GM19372 (cell line): ENCODE measurements at regions not wholly inside any gene's neighbourhood (a gene's known extent, or its start where the extent isn't known, plus 50 kb on each side); places are given as distances from the start of the nearest gene placed in this dataset.

Experiments used
- ATAC-seq: cut with Tn5 transposase; IDR thresholded peaks from one replicate; pipeline ENCODE4 v1.9.1; 2021; ENCODE audit warnings: mild to moderate bottlenecking, low read depth, moderate library complexity; ENCODE audit not compliant: unreplicated experiment

DNA sequence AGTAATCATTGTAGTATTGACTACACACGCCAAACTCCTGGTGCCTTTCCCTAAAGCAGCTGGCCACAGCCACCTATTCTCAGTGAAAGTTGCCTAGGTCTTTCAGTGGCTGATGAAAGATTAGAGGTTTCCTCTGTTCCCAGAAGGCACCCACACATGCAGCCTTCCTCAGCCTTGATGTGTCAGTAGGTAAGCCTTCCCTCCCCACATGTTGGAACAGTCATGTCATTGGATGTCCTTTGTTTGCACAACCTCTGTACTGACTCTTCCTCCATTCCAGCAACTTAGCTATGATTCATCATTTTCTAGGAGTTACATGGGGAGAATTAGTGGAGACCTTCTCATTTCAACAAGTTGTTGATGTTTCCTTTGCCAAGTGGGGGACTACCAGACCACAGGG lies 630.8 kb upstream of the SLC39A10 start:
- no peak for ATAC-seq

DNA sequence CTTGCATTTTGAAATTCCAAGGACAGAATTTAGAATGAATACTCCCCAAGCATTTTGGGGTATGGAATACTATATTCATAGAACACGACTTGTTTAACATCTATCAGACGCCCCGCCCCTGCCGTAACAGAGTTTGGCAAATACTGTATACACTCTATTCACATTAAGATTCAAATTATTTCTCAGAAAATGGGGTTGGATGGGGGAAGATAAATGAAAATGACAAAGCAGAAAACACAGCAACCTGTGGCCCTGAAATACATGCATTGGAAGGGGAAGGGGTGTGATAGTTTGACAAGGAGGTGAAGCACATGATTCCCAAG lies 634.6 kb upstream of the SLC39A10 start:
- ATAC-seq, result no peak

DNA sequence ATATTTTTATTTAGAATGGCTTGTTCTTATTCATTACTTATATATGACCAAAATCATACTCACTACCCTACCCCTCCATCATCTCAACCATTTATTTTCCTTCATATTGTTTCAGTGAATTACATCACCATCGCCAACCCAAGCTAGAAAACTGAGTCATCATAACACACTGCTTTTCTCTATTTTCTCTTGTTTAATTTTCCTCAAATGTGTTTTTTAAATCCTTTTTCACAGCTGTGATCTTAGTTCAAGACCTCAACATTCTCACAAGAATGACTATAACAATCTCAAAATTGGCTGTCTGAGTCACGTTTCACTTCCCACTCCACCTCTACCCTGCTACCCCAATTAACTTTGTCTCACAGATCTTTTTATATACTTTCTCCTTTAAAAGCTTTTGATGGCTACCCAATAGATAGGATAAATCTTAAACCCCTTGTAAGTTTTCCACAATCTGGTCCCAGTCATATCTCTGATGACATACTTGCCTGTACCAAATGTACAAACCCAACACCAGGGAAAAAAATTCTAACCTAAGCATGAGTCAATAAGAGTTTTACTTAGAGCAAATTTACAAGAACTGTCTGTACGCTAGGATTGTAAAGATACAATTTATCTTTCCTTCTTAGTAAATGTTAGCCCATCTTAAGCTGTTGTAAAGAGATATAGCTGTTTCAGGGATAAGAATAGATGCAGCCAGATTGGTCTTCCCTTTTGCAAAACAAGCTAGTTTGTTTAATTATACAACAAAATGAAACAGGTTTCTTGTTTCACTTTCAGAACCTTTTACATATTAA lies 635.1 kb upstream of the SLC39A10 start:
- peak; percentile 77 for ATAC-seq

DNA sequence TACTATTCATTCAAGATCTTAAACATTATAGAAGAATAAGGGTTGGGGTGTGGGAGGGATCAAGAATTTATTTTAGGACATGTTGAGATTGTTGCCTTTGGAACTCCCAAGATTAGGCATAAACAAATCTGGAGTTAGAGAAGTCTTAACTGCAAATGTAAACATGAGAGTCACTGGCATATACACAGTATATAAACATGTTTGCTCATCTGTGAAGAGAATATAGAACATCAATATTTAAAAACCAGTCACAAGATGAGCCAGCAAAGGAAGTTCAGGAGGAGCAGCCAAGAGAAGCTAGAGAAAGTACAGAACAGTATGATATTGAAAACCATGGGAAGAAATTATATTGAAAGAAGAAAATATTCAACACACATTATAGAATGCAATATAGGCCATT lies 638.6 kb upstream of the SLC39A10 start:
- ATAC-seq, result no peak

DNA sequence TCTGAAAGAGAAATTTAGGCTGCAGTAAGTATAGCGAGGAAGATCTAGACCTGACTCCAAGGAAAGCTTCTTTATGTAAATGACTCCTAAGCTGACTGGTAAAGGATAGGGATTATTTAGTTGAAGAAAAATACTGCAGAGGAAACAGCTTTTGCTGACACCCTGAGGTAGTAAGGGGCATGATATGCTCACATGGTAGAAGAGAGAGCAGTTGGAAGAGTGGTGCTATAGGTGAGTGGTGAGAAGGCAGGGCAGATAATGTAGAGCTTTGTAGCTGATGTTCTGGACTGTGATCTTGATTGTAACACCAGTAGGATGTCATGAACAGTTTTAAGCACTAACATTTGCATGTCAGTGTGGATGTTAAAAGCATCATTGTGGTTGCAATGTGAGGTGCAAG lies 639.1 kb upstream of the SLC39A10 start:
- ATAC-seq, result no peak

DNA sequence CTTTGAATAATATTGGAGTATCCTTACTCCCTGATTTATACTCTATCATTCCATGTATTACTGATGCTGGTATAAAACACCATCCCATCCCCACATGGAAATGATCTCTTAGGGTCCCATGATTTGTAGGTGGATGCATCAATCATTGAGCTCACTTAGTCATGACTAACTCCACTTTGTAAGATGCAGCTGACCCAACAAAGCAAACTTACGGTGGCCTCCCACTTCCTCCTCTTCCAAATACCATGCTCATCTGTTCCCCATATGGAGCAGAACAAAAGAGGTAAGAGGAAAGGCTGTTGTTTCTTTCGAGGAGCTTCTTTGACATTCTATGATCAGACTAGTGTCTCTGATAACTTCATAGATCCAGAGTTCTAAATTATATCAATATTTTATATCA lies 640.2 kb upstream of the SLC39A10 start:
- ATAC-seq, result no peak

DNA sequence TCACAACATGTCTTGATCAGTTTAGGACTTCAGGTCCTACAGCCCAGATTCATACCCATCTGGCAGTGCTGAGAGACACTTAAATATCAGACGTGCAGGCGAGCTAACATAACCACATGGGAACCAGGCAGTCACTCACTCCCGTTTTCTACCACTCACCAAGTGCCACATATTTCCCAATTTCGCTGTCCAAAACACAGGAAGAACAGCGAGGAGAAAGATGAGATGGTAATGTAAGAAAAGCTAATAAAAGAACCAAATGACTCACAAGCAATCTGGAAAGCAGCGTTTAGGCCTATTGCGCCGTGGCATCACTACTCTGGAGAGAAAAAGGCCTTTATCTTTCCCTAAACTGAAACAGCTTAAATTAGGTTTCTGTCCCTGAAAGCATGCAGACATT lies 647.8 kb upstream of the SLC39A10 start:
- no peak for ATAC-seq

DNA sequence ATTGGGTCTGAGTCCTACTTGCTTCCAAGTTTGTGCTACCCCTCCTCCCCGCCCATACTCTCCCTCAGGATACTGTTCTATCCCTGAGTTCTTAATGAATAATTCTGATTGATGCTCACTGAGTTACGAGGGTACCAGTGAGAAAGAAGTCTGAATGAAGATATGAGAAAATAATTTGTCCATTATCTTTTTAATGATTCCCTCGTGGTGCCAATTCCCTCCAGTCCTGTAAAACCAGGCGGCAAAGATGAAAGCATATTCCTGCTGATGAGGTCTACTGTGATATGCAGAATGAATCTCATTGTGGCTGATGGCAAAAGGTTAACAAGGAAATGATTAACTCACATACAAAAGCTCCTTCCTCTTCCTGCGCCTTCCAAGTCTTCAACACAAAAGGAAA lies 650.2 kb upstream of the SLC39A10 start:
- ATAC-seq, result no peak

DNA sequence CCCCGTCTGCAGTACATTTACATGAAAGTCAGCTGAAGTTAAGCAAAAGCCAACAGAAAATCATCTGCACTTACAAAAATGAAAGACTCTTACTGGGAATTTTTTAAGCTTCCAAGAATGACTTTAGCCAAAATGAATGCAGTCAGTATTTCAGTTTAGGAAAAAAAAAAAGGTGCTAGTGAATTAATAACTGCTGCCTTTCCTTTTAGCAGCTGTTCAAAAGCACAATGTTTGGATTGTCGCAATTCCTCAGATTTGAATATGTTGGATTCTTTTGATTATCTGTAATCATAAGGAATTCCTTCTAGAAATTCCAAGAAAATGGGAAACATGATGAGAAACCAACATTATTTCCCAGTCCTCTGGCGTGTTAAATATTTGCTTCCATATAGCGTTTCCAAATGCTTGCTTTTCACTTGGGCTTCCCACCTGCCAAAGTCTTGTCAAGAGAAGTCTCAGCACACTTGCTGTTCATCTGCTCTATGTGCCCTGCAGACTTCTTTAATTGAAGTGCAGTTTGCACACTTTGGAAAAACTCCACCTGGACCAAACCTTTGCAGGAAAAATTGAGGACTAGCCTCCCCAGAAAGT lies 653.0 kb upstream of the SLC39A10 start:
- ATAC-seq, result no peak

DNA sequence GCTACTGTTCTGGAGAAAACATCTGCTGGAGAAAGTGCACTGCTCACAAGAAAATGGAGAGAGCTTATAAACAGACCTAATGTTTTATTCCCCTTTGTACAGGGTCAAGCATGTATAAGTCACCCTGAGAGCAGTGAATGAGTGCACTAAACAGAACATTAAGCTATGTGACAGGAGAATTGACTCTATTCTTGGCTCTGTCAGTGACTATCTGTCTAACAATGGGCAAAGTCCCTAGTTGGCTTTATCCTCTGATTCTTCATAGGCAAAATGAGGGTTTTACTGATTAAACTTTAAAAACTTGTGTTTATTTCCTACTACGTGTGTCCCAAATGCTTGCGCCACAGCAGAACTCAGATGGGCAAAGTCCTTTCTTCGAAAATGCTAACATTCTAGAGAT lies 655.1 kb upstream of the SLC39A10 start:
- ATAC-seq, result no peak

DNA sequence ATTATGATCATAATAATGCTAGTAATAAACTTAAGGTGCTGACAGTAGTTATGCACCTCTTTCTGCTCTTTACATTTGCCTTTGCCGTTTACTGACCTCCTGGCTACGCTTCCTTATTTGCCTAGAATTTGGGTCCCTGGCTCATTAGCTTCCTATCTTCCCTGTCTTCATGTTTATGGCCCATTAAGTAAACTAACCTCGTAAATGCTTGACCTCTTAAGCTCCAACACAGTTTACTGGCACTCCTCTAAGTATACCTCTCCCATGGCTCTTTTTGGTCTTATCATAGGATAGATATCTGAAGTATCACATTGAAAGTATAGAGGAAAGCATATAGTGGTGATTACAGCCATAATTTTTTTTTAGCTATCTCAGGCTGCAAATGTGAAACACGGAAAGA lies 657.3 kb upstream of the SLC39A10 start:
- no peak for ATAC-seq

DNA sequence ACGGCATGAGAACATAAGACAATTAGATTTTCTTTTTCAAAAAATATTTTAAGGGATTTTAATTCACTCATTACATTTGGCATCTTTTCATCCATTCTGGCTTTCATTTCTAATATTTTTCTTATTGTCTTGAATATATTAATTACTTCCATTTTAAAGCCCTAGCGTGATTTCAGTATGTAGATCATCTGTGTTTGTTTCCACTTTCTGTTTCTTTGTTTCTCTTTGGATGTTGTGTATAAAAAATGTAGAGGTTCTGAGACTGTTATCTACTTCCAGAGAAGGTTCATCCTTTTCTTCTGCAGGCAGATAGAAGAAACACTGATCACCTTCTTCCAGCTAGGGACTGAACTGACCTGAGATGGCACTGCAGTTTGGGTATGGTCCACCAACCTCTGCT lies 664.4 kb upstream of the SLC39A10 start:
- ATAC-seq, result no peak

DNA sequence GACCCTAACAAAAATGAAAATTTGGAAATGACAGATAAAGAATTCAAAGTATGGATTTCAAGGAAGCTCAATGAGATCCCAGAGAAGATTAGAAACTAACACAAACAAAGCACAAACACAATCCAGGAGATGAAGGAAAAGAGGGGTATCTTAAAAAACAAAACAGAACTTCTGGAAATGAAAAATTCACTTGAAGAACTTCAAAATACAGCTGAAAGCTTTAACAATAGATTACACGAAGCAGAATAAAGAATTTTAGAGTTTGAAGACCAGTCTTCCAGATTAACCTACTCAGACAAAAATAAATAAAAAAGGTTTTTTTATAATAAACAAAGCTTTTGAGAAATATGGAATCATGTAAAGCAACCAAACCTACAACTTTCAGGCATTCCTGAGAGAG lies 671.8 kb upstream of the SLC39A10 start:
- no peak for ATAC-seq

DNA sequence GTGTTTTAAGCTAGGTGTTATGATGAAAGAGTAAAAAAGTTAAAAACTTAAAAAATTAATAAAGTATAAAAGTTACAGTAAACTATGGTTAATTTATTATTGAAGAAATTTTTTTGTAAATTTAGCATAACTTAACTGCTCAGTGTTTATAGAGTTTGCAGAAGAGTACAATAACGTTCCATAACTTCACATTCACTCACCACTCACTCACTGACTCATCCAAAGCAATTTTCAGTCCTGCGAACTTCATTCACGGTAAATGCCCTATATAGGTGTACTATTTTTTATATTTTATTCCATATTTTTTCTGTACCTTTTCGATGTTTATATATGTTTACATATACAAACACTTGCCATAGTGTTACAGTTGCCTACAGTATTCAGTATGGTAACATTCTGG lies 694.8 kb upstream of the SLC39A10 start:
- ATAC-seq, result no peak

DNA sequence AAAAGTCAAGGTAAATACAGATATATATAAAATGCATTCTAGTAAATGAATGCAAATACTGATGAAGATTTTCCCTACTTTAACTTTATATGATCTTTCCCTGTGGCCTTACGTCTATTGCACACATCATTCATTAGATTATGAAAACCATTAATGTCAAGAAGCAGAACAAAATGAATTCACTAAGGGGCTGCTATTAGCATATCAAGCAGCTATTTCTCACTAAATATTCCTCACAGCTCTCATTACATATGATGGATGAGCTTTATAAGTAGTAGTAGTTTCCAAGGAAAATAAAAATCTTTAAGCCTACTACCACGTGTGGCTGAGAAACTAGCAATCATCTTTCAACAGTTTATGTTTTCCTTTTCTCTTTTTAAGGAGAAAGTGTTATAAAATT lies 702.8 kb upstream of the SLC39A10 start:
- no peak for ATAC-seq

DNA sequence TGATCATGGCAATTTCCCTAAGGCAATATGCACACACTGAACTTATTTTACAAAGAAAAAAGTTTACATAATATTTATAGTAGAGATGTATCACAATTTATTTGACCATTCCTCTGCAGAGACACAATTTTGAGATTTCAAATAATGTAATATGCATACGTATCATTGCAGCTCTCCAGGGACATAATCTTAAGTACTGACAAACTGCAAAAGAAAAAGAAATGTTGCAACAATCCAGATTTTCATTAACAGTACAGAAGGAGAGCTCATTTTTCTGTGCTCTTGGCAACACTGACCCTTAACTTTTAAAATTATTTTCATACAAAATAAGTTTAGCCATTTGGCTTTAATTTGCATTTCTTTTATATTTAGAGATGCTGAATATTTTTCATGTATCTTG lies 710.2 kb upstream of the SLC39A10 start:
- ATAC-seq, result no peak

DNA sequence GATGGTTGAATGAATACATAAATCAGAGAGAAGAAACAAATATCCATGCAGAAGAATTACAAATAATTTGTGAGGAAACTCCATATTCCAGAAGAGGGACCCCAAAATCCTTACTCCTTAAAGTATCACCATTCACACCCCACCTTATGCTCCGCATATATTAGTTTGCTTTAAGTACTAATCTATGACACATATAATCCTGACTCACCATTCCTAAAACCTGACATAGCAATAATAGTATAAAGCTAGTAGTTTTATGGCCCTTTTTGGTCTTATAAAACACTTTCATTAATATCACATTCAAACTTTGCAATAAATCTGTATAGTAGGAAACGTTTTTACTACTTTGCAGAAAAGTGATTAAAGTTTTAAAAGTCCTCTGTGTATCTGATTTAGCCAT lies 719.0 kb upstream of the SLC39A10 start:
- ATAC-seq, result no peak

DNA sequence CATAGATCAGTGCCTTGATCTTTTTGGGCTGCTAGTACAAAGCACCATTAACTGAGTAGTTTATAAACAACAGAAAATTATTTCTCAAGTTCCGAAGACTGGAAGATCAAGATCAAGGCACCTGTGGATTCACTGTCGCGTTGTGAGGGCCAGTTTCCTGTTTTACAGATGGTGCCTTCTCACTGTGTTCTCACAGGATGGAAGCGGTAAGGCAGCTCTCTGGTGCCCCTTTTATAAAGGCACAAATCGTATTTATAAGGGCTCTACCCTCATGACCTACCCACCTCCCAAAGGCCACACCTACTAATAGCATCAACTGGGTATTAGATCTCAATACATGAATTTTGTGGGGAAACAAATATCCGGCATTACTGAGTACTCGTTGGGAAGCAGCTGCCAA lies 729.5 kb upstream of the SLC39A10 start:
- ATAC-seq, result no peak

DNA sequence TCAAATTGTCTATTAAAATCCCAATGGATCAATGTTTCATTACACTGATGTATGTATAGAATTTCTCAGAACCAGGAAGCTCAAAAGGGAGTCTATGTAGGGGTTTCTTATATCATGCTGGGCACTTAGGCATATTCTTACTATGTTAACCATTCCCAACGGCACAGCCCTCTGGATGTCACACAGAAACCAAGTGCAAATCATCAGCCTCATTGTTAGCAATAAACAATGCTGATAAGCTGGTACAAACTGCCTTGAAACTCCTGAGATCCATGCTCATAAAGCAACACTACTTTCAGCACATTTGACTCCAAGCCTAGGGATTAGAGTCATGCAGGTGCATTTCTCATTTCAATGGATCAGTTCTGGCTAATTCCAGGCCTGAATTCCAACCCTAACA lies 730.2 kb upstream of the SLC39A10 start:
- no peak for ATAC-seq

DNA sequence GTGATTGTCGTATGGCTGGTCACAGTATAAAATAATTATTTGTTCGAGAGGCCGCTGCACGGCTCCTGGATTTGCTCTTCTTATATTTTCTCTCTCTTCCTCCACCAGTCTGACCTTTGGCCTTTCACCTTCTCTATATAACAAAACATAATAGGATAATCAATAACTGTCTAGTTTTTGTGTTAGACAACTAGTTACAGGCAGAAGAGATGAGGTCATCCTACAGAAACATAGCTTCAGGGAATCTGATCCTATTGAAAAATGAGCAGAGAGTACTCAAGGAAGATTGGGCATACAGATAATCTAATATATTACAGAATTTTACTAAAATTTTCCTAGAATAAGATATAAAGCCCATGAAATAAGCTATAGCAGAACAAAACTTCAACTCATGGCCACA lies 731.3 kb upstream of the SLC39A10 start:
- no peak for ATAC-seq

DNA sequence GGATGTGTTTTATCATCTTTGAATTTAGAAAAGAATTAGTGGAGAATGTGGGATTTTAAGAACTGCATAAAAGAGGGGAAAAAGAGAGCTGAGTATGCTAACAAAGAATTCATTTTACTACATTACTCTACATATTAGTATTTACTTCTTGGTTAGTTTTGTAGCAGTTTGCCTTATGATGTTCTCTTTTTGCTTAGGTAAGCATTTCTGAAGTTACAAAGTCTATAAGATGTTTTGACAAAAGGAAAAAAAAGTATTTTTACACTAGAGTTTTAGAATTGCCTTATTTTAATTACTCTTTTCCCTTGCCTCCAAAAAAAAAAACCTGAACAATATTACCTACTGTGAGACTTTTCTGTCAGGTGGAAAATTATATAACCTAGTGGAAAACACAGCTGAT lies 739.5 kb upstream of the SLC39A10 start:
- ATAC-seq, result no peak

DNA sequence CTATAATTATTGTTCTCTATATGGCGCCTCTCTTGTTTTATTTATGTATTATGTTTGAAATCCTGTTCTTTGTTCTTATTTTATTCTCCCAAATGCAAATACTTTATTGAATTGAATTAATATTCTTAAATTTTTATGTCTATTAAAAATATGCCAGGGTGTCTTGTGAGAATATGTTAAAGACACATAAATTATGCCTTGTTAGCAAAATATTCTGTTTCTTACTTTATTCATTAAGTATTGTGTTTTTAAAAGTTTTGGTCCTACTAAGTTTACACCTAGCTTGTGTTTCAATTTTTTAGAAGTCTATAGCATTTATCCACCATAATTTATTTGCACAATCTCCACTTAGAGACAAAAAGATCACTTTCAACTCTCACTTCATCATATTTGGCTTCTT lies 741.5 kb upstream of the SLC39A10 start:
- no peak for ATAC-seq

DNA sequence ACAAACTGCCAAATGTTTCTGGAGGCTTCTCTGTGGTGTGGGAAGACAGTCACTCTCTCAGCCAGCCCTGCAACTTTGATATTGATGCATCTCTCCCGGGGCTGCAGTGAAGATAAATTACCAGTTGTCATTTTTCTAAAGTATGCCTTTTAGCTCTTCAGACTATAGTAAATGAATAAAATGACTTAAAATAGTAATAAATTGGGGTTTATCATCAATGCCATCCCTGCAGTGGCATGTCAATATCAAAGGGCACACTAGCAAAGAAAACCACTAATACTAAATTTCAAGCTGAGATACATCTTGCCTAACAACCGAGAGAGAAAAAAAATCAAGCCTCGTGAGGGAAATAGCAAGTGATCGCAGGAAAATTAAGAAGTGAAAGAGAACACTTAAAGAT lies 749.5 kb upstream of the SLC39A10 start:
- no peak for ATAC-seq
